ENCODE measurements at regions not wholly inside any gene's neighbourhood (a gene's known extent, or its start where the extent isn't known, plus 50 kb on each side); places are given as distances from the start of the nearest gene placed in this dataset.

GRCh38 chrX:119181491-119181890 lies 53.9 kb upstream of the KIAA1210 start:
- H3K4me3 Mint-ChIP-seq (ENCODE audit: low read depth, unreplicated experiment), result no peak overlapping the region
- CTCF ChIA-PET, result interaction anchor here (0.6 to 1.0 kb wide), 3 partner anchors 14 to 62 kb away, joined by 3 to 5 read pairs (median 3); no protein-coding TSS in a partner anchor
- DNase-seq, result peak; percentile 52
- no peak for TF ChIP-seq CTCF (IDR thresholded peaks at IDR 0.05; ENCODE audit: unreplicated experiment)
- no peaks in the 10 kb centered on the region for H3K9me3 Mint-ChIP-seq (ENCODE audit: low read depth, unreplicated experiment)
- no TSS peak for BruUV-seq (replicated peaks)
- H3K36me3 Mint-ChIP-seq (ENCODE audit: insufficient read depth, unreplicated experiment), result no peaks in the 10 kb centered on the region
- H3K4me1 Mint-ChIP-seq (ENCODE audit: low read depth, unreplicated experiment), result no peaks in the 10 kb centered on the region
- no peak overlapping the region for H3K27ac Mint-ChIP-seq (ENCODE audit: unreplicated experiment)
- peaks cover 3% of the 10 kb centered on the region for H3K27me3 Mint-ChIP-seq (ENCODE audit: unreplicated experiment)
- intact Hi-C loops (cut with micrococcal nuclease; ENCODE audit: unreplicated experiment), result loop anchor here (1.0 to 5.0 kb wide), 2 partner anchors 36 to 64 kb away; no protein-coding TSS in a partner anchor

GRCh38 chrX:119186194-119186593 lies 49.9 kb upstream of the PGRMC1 start:
- no TSS peak for BruUV-seq (replicated peaks)
- Mint-ChIP-seq H3K9me3 (ENCODE audit: low read depth, unreplicated experiment) (no peaks in the 10 kb centered on the region), H3K4me1 (ENCODE audit: low read depth, unreplicated experiment) (no peaks in the 10 kb centered on the region), H3K27ac (ENCODE audit: unreplicated experiment) (no peak overlapping the region), H3K4me3 (ENCODE audit: low read depth, unreplicated experiment) (no peak overlapping the region), H3K27me3 (ENCODE audit: unreplicated experiment) (peaks cover 27% of the 10 kb centered on the region), H3K36me3 (ENCODE audit: insufficient read depth, unreplicated experiment) (no peaks in the 10 kb centered on the region)
- intact Hi-C loops (cut with micrococcal nuclease; ENCODE audit: unreplicated experiment), result no loop called here
- CTCF ChIA-PET, result no interaction called here
- TF ChIP-seq CTCF (IDR thresholded peaks at IDR 0.05; ENCODE audit: unreplicated experiment), result no peak
- DNase-seq, result no peak
